ENCODE measurements at regions not wholly inside any gene's neighbourhood (a gene's known extent, or its start where the extent isn't known, plus 50 kb on each side); places are given as distances from the start of the nearest gene placed in this dataset.

DNA sequence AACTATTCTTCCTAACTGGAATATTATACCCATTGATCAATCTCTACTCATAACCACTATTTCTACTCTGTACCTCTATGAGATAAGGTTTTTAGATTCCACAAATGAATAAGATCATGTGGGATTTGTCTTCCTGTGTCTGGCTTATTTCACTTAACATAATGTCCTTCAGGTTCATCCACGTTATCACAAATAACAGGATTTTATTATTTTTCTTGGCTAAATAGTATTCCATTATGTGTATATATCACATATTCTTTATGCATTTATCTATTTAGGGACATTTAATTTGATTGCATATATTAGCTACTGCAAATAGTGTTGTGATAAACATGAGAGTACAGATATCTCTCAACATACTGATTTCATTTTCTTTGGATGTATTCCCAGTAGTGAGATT lies 823.0 kb upstream of the ADGRB3 start:
- TF ChIP-seq CTCF (IDR thresholded peaks at IDR 0.05) (no peak), ZFX (IDR thresholded peaks at IDR 0.05; ENCODE audit: borderline replicate concordance) (no peak)
